ENCODE measurements at regions not wholly inside any gene's neighbourhood (a gene's known extent, or its start where the extent isn't known, plus 50 kb on each side); places are given as distances from the start of the nearest gene placed in this dataset.

DNA sequence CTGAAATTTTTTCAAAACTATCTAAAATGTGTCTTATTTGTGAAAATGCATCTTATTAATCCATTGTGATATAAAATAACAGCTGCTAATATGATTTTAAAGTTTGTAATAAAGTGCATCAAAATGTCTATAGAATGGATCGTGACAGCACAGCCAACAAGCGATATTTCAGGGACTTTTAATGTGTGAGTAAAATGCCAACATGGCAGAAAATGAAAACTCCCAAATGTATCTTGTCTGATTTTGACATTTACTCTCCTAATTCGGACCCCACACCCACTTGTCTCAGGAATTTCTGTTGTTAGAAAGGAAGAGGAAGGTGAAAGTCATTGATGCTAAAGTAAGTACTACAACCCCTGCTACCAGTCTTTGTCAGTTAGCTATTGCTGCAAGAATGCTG, 273.9 kb downstream of the SATB1 start:
- Mint-ChIP-seq H3K27ac (no peak overlapping the region), H3K9me3 (no peaks in the 10 kb centered on the region), H3K4me1 (no peaks in the 10 kb centered on the region), H3K27me3 (no peaks in the 10 kb centered on the region), H3K36me3 (ENCODE audit: low read depth) (no peaks in the 10 kb centered on the region), H3K4me3 (no peak overlapping the region)
- DNase-seq, result no peak
- ChIA-PET CTCF (interaction anchor here (0.6 kb wide), 1 partner anchor 83 kb away, joined by 5 read pairs; no protein-coding TSS in a partner anchor), POLR2A (no interaction called here)

DNA sequence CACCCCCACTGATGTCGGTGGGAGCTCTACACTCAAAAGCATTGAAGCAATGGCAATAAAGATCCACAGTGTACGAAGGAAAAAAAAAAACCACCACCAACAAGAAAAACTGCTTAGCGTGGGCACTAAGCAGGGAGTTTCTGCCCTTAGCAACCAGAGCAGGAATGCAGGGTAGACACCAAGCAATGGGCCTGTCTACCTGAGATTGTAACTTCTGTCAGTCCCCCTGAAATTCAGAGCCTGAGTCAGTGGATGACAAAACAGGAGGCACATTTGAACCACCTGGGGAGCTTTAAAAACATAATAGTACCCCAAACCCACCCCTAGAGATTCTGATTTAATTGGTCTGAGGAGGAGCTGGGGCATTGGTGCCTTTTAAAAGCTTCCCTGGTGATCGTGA, 275.2 kb downstream of the SATB1 start:
- H3K27me3 Mint-ChIP-seq, result no peaks in the 10 kb centered on the region
- H3K27ac Mint-ChIP-seq, result no peak overlapping the region
- H3K4me3 Mint-ChIP-seq, result no peak overlapping the region
- no peaks in the 10 kb centered on the region for H3K4me1 Mint-ChIP-seq
- H3K36me3 Mint-ChIP-seq (ENCODE audit: low read depth), result no peaks in the 10 kb centered on the region
- DNase-seq, result no peak
- ChIA-PET POLR2A (no interaction called here), CTCF (no interaction called here)
- no peaks in the 10 kb centered on the region for H3K9me3 Mint-ChIP-seq

GRCh38 chr3:18149386-18149785, 275.8 kb downstream of the SATB1 start:
- Mint-ChIP-seq H3K4me1 (no peaks in the 10 kb centered on the region), H3K4me3 (no peak overlapping the region), H3K9me3 (no peaks in the 10 kb centered on the region), H3K27ac (no peak overlapping the region), H3K27me3 (no peaks in the 10 kb centered on the region), H3K36me3 (ENCODE audit: low read depth) (no peaks in the 10 kb centered on the region)
- ChIA-PET CTCF (no interaction called here), POLR2A (no interaction called here)
- no peak for DNase-seq

GRCh38 chr3:18144571-18144970, 280.6 kb downstream of the SATB1 start:
- H3K27ac Mint-ChIP-seq, result no peak overlapping the region
- no peak overlapping the region for H3K4me3 Mint-ChIP-seq
- no peaks in the 10 kb centered on the region for H3K4me1 Mint-ChIP-seq
- DNase-seq, result no peak
- H3K27me3 Mint-ChIP-seq, result no peaks in the 10 kb centered on the region
- POLR2A ChIA-PET, result no interaction called here
- H3K9me3 Mint-ChIP-seq, result no peaks in the 10 kb centered on the region
- CTCF ChIA-PET, result interaction anchor here (1.5 kb wide), 1 partner anchor 20 kb away, joined by 3 read pairs; no protein-coding TSS in a partner anchor
- no peaks in the 10 kb centered on the region for H3K36me3 Mint-ChIP-seq (ENCODE audit: low read depth)

- no peaks in the 10 kb centered on the region for H3K4me1 Mint-ChIP-seq
- H3K27me3 Mint-ChIP-seq, result no peaks in the 10 kb centered on the region
- no peak overlapping the region for H3K27ac Mint-ChIP-seq
- H3K9me3 Mint-ChIP-seq, result no peaks in the 10 kb centered on the region
- DNase-seq, result no peak
- no peaks in the 10 kb centered on the region for H3K36me3 Mint-ChIP-seq (ENCODE audit: low read depth)
- ChIA-PET CTCF (interaction anchor here (1.3 kb wide), 1 partner anchor 14 kb away, joined by 4 read pairs; no protein-coding TSS in a partner anchor), POLR2A (interaction anchor here (0.8 kb wide), 1 partner anchor 691 kb away, joined by 3 read pairs; no protein-coding TSS in a partner anchor)
- no peak overlapping the region for H3K4me3 Mint-ChIP-seq
Measured at GRCh38 chr3:18143258-18143780, 281.8 kb downstream of the SATB1 start.

DNA sequence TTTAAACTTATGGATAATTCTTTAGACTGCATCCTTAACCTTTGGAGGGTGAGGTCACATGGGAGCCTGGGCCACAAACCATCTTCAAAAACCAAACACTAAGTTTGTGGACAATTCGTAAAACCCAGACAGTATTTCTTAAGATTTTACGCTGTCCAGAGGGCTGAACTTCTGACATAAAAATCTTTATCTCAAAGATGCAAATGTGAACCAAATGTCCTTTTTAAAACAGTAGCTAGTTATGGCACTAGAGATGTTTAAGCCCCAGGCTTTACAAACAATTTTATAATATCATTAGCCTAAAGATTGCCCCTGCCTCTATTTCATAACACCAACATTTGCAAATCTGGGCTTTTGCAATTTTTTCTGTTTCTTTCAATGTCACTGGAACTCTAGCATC, 287.2 kb downstream of the SATB1 start:
- DNase-seq, result no peak
- ChIA-PET POLR2A (no interaction called here), CTCF (no interaction called here)
- Mint-ChIP-seq H3K4me1 (no peaks in the 10 kb centered on the region), H3K9me3 (no peaks in the 10 kb centered on the region), H3K36me3 (ENCODE audit: low read depth) (no peaks in the 10 kb centered on the region), H3K27ac (no peak overlapping the region), H3K4me3 (no peak overlapping the region), H3K27me3 (no peaks in the 10 kb centered on the region)

DNA sequence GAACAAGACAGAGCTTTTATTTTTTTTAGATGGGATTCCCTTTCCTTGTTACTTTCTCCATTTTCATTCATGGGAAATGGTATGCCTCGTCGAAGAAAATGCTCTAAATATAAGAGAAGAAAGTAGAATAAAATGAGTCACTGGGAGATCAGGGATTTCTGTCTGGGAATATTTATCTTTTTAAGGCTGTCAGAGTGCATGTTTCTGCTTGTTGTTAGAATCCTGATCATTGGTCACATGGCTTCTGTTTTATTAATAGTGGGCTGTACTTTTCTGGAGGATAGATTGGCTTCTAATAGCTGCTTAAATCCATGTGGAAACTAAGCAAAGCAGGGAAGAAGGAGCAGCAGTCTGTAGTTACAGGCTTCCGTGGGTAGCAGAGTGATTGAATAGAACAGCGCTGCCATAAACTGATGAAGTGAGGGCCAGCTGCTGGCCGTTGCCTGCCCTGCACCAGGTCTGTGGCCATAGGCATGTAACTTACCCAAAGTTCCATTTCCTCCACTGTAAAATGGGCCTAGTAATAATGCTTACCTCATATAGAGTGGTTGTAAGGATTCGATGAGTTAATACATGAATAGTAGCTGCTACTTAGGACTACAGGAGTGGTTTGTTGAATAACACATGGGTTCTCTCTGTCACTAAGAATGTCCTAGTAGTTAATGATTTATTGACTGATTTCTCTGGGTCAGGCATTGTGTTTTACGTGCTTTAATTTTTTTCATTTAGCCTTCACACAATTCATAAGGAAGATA, 289.9 kb downstream of the SATB1 start:
- no peak for DNase-seq
- ChIA-PET CTCF (no interaction called here), POLR2A (no interaction called here)
- Mint-ChIP-seq H3K4me1 (no peaks in the 10 kb centered on the region), H3K27ac (no peak overlapping the region), H3K4me3 (no peak overlapping the region), H3K36me3 (ENCODE audit: low read depth) (no peaks in the 10 kb centered on the region), H3K9me3 (no peaks in the 10 kb centered on the region), H3K27me3 (no peaks in the 10 kb centered on the region)

DNA sequence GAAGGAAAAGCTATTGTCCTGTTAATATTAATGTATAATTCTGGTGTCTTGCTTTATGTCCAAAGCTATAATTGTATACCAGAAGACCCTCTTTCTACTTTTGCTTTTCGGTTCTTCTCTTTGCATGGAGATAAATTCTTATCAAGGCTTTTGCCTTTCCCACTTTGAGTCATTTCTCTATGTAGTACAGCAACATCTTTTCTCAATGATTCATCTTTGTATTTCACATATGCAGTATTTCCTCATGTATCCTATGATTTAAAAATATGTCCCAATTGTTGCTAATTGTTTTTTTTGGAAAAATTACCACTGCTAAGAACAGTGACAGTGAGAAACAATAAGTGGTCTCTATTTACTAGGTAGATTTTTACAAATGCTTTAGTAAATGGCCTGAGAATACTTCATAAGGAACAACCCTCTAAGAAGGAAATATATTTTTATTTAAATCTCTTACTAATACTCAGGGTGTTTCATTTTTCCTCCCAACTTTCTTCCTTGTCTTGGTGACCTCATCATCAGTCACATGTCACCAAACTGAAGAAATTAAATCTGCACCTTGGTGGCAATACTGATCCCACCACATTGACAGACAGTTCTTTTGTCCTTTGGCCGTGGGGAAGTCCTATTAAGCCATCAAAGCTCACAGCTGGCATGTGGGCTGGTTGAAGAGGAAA, 290.6 kb downstream of the SATB1 start:
- ChIA-PET CTCF (no interaction called here), POLR2A (no interaction called here)
- H3K27me3 Mint-ChIP-seq, result no peaks in the 10 kb centered on the region
- no peaks in the 10 kb centered on the region for H3K4me1 Mint-ChIP-seq
- no peak overlapping the region for H3K27ac Mint-ChIP-seq
- H3K36me3 Mint-ChIP-seq (ENCODE audit: low read depth), result no peaks in the 10 kb centered on the region
- H3K4me3 Mint-ChIP-seq, result no peak overlapping the region
- H3K9me3 Mint-ChIP-seq, result no peaks in the 10 kb centered on the region
- DNase-seq, result no peak

DNA sequence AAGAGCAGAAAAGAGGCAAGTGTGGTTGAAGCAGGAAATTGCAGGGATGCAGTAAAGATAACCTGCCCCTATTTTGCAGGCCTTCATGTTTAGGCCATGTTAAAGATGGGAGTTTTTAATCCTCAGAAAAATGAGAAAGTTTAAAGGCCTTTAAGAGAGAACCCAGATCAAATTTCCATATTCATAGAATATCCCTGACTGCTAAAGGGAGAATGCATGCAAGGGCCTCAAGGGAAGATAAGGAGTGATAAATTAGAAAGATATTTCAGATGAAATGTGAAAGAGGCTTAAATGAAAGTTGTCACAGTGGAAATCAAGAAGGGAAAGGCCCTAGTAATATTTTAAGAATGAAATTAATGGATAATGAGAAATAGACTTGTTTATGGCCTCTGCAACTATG, 292.1 kb downstream of the SATB1 start:
- no peaks in the 10 kb centered on the region for H3K36me3 Mint-ChIP-seq (ENCODE audit: low read depth)
- H3K27me3 Mint-ChIP-seq, result no peaks in the 10 kb centered on the region
- H3K27ac Mint-ChIP-seq, result no peak overlapping the region
- no peak for DNase-seq
- H3K9me3 Mint-ChIP-seq, result no peaks in the 10 kb centered on the region
- H3K4me3 Mint-ChIP-seq, result no peak overlapping the region
- ChIA-PET CTCF (no interaction called here), POLR2A (no interaction called here)
- H3K4me1 Mint-ChIP-seq, result no peaks in the 10 kb centered on the region

GRCh38 chr3:18127859-18128681, 297.1 kb downstream of the SATB1 start:
- ChIA-PET POLR2A (no interaction called here), CTCF (interaction anchor here (1.0 kb wide), 1 partner anchor 21 kb away, joined by 4 read pairs; no protein-coding TSS in a partner anchor)
- Mint-ChIP-seq H3K27ac (no peak overlapping the region), H3K9me3 (no peaks in the 10 kb centered on the region), H3K36me3 (ENCODE audit: low read depth) (no peaks in the 10 kb centered on the region), H3K4me1 (no peaks in the 10 kb centered on the region), H3K4me3 (no peak overlapping the region), H3K27me3 (no peaks in the 10 kb centered on the region)
- DNase-seq, result no peak

- Mint-ChIP-seq H3K9me3 (no peaks in the 10 kb centered on the region), H3K4me1 (no peaks in the 10 kb centered on the region), H3K4me3 (no peak overlapping the region), H3K27me3 (no peaks in the 10 kb centered on the region), H3K27ac (no peak overlapping the region), H3K36me3 (ENCODE audit: low read depth) (no peaks in the 10 kb centered on the region)
- ChIA-PET POLR2A (no interaction called here), CTCF (interaction anchor here (0.6 to 1.1 kb wide), 3 partner anchors 132 to 286 kb away, joined by 3 read pairs; no protein-coding TSS in a partner anchor)
- no peak for DNase-seq
Measured at GRCh38 chr3:18127174-18127858, 297.8 kb downstream of the SATB1 start.

DNA sequence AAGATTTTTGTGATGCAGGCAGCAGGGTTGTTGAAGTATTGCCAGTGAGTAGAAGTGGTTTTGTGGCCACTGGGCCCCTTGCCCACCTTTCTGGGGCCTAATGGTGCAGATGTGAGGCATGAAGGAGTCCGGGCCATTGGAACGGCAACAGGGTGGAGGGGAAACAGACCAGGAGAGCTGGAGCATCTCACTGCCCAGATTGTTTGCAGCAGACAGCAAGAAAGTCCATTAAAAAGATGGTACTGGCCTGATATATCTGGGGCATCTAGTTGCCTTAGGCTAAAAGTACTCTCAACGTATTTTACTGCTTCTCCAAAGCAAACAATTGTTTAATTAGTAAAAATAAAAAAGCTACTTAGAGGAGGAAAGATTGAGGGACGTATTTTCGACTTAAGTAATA, 298.4 kb downstream of the SATB1 start:
- DNase-seq, result no peak
- Mint-ChIP-seq H3K4me3 (no peak overlapping the region), H3K36me3 (ENCODE audit: low read depth) (no peaks in the 10 kb centered on the region), H3K4me1 (no peaks in the 10 kb centered on the region), H3K9me3 (no peaks in the 10 kb centered on the region), H3K27ac (no peak overlapping the region), H3K27me3 (no peaks in the 10 kb centered on the region)
- ChIA-PET CTCF (interaction anchor here (0.6 to 1.1 kb wide), 3 partner anchors 132 to 286 kb away, joined by 3 read pairs; no protein-coding TSS in a partner anchor), POLR2A (no interaction called here)
